HG03025 (cell line): ENCODE measurements at regions not wholly inside any gene's neighbourhood (a gene's known extent, or its start where the extent isn't known, plus 50 kb on each side); places are given as distances from the start of the nearest gene placed in this dataset.
"Not testable (repeated sequence)": the region's sequence is repeated elsewhere in the genome, so short reads cannot be mapped to it uniquely, and the experiment has no call there.

Source experiments
- ATAC-seq: cut with Tn5 transposase; IDR thresholded peaks from one replicate; pipeline ENCODE4 v1.9.1; 2021; ENCODE audit warnings: mild to moderate bottlenecking, moderate library complexity; ENCODE audit not compliant: unreplicated experiment, low FRiP score

GRCh38 chr12:18794000-18794399 lies 56.1 kb downstream of the CAPZA3 start:
- no peak for ATAC-seq

DNA sequence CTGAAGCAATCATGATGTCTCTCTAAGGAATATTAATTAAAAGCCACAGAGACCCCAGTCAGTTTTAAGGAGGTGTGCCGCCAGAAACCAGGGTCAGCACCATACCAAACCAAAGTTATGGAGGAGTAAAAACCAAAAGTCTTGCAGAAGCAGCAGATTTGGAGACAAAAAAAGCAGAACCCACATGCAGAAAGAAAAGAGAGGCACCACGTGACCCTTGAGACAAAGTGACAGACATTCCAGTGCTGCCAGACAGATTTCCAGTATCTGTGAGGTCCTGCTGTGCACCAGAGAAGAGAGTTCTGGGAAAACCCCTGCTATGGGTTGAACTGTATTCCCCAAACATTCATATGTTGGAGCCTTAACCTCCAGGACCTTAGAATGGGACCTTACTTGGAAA lies 59.7 kb downstream of the CAPZA3 start:
- ATAC-seq: no peak

GRCh38 chr12:18798535-18799361 lies 60.8 kb downstream of the CAPZA3 start:
- no peak for ATAC-seq

- no peak for ATAC-seq
These were observed 61.6 kb downstream of the CAPZA3 start for GRCh38 chr12:18799561-18799960.

- ATAC-seq: no peak
These were observed 67.8 kb downstream of the CAPZA3 start for GRCh38 chr12:18805516-18806248.

GRCh38 chr12:18807714-18808113 lies 69.8 kb downstream of the CAPZA3 start:
- ATAC-seq: no peak

DNA sequence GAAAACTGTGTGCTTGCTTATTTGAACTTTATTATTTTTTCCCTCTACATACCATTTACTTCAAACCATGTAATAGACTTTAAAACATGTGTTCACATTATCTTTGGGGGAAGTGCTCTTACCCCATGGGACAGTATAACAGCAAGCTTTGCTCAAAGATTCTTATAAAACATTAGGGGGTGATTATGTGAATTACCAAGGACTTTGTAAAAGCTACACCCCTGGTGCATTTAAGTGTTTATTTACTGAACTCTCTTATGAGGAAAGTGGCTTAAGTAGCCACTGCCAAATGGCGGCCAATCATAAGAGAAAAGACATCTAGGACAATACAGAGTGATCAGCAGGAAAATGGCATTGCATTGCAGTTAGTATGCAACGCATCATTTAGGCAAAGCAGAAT lies 70.3 kb downstream of the CAPZA3 start:
- ATAC-seq: no peak

GRCh38 chr12:18810537-18811253 lies 72.8 kb downstream of the CAPZA3 start:
- no peak for ATAC-seq

- ATAC-seq: no peak
These were observed 73.4 kb downstream of the CAPZA3 start for GRCh38 chr12:18811273-18811672.

GRCh38 chr12:18813753-18814152 lies 75.8 kb downstream of the CAPZA3 start:
- ATAC-seq: no peak

GRCh38 chr12:18818579-18819268 lies 80.8 kb downstream of the CAPZA3 start:
- ATAC-seq: no peak

GRCh38 chr12:18819484-18819883 lies 81.6 kb downstream of the CAPZA3 start:
- ATAC-seq: no peak

DNA sequence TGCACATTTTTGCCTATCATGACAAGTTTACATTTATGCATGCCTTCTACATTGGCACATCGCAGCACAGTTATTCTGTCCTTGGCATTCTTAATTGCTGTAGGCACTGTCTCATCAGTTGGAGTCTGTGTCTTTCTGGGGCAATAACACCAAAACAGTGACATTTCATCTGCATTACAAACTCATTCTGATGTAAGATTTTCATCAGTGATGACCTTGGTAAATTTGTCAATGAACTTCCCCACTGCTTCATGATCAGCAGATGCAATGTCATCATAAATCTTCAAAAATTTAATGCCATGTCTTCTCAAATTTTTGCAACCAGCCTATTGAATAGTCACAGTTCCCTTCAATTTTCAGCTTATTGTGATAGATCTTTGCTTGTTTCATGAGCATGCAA lies 85.5 kb downstream of the CAPZA3 start:
- ATAC-seq: no peak

DNA sequence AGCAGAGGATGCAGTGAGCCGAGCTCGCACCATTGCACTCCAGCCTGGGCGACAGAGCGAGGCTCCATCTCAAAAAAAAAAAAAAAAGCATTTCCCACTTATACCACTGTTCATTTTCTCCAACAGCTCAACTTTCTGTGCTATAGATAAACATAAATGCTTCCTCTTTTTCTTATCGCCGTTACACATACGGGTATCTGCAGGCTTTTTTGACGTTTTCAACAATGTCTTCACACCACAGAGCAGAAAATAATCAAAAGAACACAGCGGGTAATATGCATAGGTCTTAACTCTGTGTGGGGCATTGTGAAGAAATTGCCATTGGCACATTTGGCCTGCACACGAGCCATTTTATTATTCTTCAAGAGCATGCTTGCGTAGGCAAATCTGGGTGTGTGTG lies 86.4 kb downstream of the CAPZA3 start:
- ATAC-seq: no peak

- no peak for ATAC-seq
These were observed 87.2 kb downstream of the CAPZA3 start for GRCh38 chr12:18825138-18825537.

DNA sequence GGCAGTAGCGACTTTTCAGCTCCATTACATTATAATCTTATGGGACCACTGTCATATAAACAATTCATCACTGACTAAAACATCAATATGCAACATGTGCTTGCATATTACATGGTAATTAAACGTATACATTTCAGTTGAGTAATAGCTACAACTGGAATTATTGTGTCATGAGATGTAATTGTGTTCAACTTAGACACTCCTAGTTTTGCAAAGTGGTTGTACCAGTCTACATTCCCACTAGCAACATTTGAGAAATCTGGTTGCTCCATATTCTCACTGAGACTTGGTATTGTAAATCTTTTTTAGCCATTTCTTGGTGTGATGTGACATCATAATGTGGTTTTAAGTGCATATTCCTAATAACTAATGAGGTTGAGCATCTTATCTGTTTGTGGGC lies 90.0 kb downstream of the CAPZA3 start:
- no peak for ATAC-seq

DNA sequence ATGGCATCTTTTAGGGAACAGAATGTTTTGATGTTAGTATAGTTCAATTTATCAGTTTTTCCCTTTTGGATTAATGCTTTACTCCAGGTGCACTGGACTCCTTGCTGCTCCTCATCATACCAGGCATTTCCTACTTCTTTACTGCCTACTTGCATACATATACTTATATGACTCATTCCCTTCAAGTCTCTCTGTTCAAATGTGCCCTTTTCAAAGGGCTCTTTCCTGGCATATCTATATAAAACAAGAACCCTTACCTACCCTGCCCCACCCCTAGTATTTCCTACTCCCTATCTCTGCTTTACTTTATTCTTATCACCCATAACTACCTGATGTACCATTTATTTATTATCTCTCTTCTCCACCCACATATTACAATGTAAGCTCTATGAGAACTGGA lies 90.6 kb downstream of the CAPZA3 start:
- no peak for ATAC-seq

DNA sequence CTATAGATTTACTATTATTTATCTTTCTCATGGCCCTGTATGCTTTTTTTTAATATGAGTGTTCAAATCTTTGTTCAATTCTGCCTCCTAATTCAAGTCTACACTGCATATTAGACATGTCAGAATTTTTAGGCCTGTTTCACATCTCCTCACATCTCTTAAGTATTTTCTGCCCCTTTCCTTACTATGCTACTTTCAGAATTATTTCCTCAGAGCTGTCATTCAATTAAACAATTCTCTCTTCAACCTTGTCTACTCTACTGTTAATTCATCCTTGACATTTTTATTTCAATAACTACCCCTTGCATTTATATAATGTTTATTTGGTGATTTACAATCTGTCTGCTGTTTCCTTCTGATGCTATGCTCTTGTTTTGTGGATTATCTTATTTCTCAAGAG lies 91.1 kb downstream of the CAPZA3 start:
- no peak for ATAC-seq

GRCh38 chr12:18832932-18833331 lies 95.0 kb downstream of the CAPZA3 start:
- ATAC-seq: not testable (repeated sequence)

- ATAC-seq: no peak
These were observed 99.1 kb downstream of the CAPZA3 start for GRCh38 chr12:18837025-18837424.

- ATAC-seq: no peak
These were observed 99.6 kb downstream of the CAPZA3 start for GRCh38 chr12:18837505-18837904.
